ENCODE measurements at regions not wholly inside any gene's neighbourhood (a gene's known extent, or its start where the extent isn't known, plus 50 kb on each side); places are given as distances from the start of the nearest gene placed in this dataset.
"Not testable (repeated sequence)": the region's sequence is repeated elsewhere in the genome, so short reads cannot be mapped to it uniquely, and the experiment has no call there.

DNA sequence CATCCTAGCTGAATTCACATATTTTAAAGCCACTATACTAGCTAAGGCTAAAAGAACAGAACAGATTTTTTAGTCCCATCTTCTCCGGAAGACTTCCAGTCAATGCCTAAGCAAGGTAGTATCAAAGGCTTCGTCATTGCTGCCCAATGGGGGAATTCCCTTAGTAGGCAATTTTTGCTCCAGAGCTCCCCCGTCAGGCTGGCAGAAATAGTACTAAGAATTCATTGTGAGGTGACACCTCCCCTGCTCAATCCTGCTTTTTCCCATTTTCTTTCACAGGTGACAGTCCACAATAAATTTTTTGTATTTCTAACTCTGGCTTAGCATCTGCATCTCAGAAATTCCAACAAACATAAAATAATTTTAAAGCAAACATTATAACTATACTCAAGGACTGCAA lies 52.8 kb upstream of the SRSF6 start:
- TF ChIP-seq, protein P1, sequence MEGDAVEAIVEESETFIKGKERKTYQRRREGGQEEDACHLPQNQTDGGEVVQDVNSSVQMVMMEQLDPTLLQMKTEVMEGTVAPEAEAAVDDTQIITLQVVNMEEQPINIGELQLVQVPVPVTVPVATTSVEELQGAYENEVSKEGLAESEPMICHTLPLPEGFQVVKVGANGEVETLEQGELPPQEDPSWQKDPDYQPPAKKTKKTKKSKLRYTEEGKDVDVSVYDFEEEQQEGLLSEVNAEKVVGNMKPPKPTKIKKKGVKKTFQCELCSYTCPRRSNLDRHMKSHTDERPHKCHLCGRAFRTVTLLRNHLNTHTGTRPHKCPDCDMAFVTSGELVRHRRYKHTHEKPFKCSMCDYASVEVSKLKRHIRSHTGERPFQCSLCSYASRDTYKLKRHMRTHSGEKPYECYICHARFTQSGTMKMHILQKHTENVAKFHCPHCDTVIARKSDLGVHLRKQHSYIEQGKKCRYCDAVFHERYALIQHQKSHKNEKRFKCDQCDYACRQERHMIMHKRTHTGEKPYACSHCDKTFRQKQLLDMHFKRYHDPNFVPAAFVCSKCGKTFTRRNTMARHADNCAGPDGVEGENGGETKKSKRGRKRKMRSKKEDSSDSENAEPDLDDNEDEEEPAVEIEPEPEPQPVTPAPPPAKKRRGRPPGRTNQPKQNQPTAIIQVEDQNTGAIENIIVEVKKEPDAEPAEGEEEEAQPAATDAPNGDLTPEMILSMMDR (IDR thresholded peaks at IDR 0.05; ENCODE audit: borderline replicate concordance, extremely low read depth, insufficient read depth), result no peak
- DNase-seq (no peak), FAIRE-seq (no peak)
- H3K4me3 ChIP-seq (ENCODE audit: low read length in 3 of 3), result no peak overlapping the region
- intact Hi-C loops (cut with DNase I), result no loop called here
- no peaks in the 10 kb centered on the region for H3K4me1 ChIP-seq (ENCODE audit: control insufficient read depth in 2 of 3, insufficient read depth in 2 of 3, low read depth in 1 of 3, low read length in 3 of 3)
- no peaks in the 10 kb centered on the region for H3K36me3 ChIP-seq (ENCODE audit: control insufficient read depth in 2 of 3, insufficient read depth in 3 of 3, low read length in 3 of 3)
- no peaks in the 10 kb centered on the region for H3K27me3 ChIP-seq (ENCODE audit: control insufficient read depth, insufficient read depth, low read length)
- no peak overlapping the region for H3K27ac ChIP-seq (ENCODE audit: low read depth in 2 of 2, low read length in 2 of 2)
- H3K9ac ChIP-seq (ENCODE audit: low read length in 3 of 3), result no peak overlapping the region
- H3K9me3 ChIP-seq (ENCODE audit: control insufficient read depth in 2 of 3, insufficient read depth in 1 of 3, low read length in 3 of 3), result peaks cover 0 to 8% (median 2%) of the 10 kb centered on the region in 3 donors

- DNase-seq; H3K9ac ChIP-seq (ENCODE audit: low read length in 3 of 3); H3K27ac ChIP-seq (ENCODE audit: low read depth in 2 of 2, low read length in 2 of 2); FAIRE-seq; intact Hi-C loops (cut with DNase I); H3K4me1 ChIP-seq (ENCODE audit: control insufficient read depth in 2 of 3, insufficient read depth in 2 of 3, low read depth in 1 of 3, low read length in 3 of 3); H3K27me3 ChIP-seq (ENCODE audit: control insufficient read depth, insufficient read depth, low read length); H3K4me3 ChIP-seq (ENCODE audit: low read length in 3 of 3); H3K36me3 ChIP-seq (ENCODE audit: control insufficient read depth in 2 of 3, insufficient read depth in 3 of 3, low read length in 3 of 3); H3K9me3 ChIP-seq (ENCODE audit: control insufficient read depth in 2 of 3, insufficient read depth in 1 of 3, low read length in 3 of 3): not testable (repeated sequence)
Observed at GRCh38 chr20:43400882-43401281, 56.8 kb upstream of the SRSF6 start.

- FAIRE-seq, result no peak
Observed at GRCh38 chr20:43398676-43399324, 58.9 kb upstream of the SRSF6 start.

DNA sequence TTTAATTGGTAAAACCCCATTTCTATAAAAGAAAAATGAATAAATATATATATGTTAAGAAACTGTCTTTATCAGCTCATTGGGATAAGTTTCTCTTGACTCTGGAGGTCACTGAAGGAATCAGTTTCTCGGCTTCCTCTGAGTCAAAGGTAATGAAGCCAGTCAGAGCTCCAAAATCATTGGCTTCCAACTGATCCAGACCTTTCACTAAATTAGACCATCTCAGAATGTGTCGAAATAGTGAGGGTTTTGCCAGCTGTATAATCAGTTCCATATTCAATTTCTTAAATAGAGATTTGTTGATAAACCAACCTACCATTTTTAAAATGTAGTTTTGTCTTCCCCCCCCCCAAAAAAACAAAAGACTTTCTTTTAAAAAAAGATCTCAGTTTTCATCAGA lies 60.5 kb upstream of the SRSF6 start:
- TF ChIP-seq, protein P1 (IDR thresholded peaks at IDR 0.05; ENCODE audit: borderline replicate concordance, extremely low read depth, insufficient read depth), result no peak
- no peak for FAIRE-seq
- intact Hi-C loops (cut with DNase I), result no loop called here
- H3K36me3 ChIP-seq (ENCODE audit: control insufficient read depth in 2 of 3, insufficient read depth in 3 of 3, low read length in 3 of 3), result no peaks in the 10 kb centered on the region
- H3K27me3 ChIP-seq (ENCODE audit: control insufficient read depth, insufficient read depth, low read length), result no peaks in the 10 kb centered on the region
- no peak overlapping the region for H3K4me3 ChIP-seq (ENCODE audit: low read length in 3 of 3)
- H3K9me3 ChIP-seq (ENCODE audit: control insufficient read depth in 2 of 3, insufficient read depth in 1 of 3, low read length in 3 of 3), result no peaks in the 10 kb centered on the region
- H3K9ac ChIP-seq (ENCODE audit: low read length in 3 of 3), result no peak overlapping the region
- H3K4me1 ChIP-seq (ENCODE audit: control insufficient read depth in 2 of 3, insufficient read depth in 2 of 3, low read depth in 1 of 3, low read length in 3 of 3), result no peaks in the 10 kb centered on the region
- DNase-seq, result no peak
- no peak overlapping the region for H3K27ac ChIP-seq (ENCODE audit: low read depth in 2 of 2, low read length in 2 of 2)

More at GRCh38 chr20:43398676-43399324, 58.9 kb upstream of the SRSF6 start:
- Histone ChIP-seq H3K4me1 (ENCODE audit: control insufficient read depth in 2 of 3, insufficient read depth in 2 of 3, low read depth in 1 of 3, low read length in 3 of 3) (no peaks in the 10 kb centered on the region), H3K27me3 (ENCODE audit: control insufficient read depth, insufficient read depth, low read length) (no peaks in the 10 kb centered on the region), H3K4me3 (ENCODE audit: low read length in 3 of 3) (no peak overlapping the region), H3K27ac (ENCODE audit: low read depth in 2 of 2, low read length in 2 of 2) (no peak overlapping the region), H3K36me3 (ENCODE audit: control insufficient read depth in 2 of 3, insufficient read depth in 3 of 3, low read length in 3 of 3) (no peaks in the 10 kb centered on the region), H3K9ac (ENCODE audit: low read length in 3 of 3) (no peak overlapping the region), H3K9me3 (ENCODE audit: control insufficient read depth in 2 of 3, insufficient read depth in 1 of 3, low read length in 3 of 3) (no peaks in the 10 kb centered on the region)
- TF ChIP-seq, protein P1 (IDR thresholded peaks at IDR 0.05; ENCODE audit: borderline replicate concordance, extremely low read depth, insufficient read depth), result no peak
- no peak for DNase-seq
- intact Hi-C loops (cut with DNase I), result no loop called here
